Activated T-helper 1 cell treated with Interleukin-2 at 50 U/mL for 16 hours (primary cell): ENCODE measurements at regions not wholly inside any gene's neighbourhood (a gene's known extent, or its start where the extent isn't known, plus 50 kb on each side); places are given as distances from the start of the nearest gene placed in this dataset.

Experiments
- DNase-seq: peaks from one replicate; pipeline ENCODE4 v3.0.0-alpha.2; 2020; ENCODE audit warnings: low read depth

DNA sequence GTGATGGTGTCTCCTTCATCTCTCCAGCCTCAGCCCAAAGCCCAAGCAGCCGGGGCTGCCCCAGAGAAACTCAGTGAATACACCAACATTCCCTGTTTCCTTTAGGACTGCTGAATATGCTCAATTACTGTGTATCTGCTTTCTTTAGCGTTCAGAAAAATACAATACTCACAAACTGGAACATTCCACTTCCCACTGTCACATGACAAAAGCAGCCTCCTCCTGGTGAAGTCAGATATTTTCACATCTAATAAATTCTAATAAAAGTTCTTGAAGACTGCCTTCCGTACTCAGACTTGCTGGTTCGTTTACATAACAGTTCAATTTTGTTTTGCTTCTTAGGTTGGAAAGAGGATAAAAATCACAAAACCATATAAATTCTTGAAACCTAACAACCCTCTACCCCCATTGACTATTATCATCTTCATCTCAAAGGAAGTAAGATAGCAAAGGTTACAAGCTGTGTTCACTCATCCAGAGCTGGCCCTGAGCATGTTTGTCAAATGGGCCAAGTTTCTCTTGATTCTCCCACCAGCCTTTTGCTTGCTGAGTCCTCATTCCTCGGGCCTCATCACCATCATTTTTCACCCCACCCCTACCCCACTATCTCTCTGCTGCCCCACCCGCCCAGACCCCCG, 190.8 kb upstream of the HNRNPA3 start:
- DNase-seq: no peak

GRCh38 chr2:177024765-177025164, 187.8 kb upstream of the HNRNPA3 start:
- no peak for DNase-seq

DNA sequence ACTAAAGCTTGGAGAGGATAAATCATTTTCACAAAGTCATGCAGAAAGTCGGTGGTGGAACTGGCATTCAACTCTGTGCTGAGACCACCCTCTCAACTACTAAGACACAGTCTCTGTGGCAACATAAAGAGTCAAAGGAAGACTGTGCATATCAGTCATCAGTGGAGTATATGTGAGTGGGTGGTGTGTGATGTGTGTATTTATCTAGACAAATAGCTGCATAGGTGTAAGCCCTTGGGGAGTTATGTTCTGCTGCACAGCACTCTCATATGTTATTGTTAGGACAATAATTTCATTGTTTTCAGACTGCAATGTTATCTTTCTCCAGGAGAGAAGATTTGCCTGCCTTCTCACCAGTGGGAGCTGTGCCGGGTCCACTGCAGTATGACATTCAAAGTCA, 186.3 kb upstream of the HNRNPA3 start:
- no peak for DNase-seq

GRCh38 chr2:177026956-177027355, 185.6 kb upstream of the HNRNPA3 start:
- no peak for DNase-seq

GRCh38 chr2:177028296-177028695, 184.3 kb upstream of the HNRNPA3 start:
- DNase-seq: no peak

DNA sequence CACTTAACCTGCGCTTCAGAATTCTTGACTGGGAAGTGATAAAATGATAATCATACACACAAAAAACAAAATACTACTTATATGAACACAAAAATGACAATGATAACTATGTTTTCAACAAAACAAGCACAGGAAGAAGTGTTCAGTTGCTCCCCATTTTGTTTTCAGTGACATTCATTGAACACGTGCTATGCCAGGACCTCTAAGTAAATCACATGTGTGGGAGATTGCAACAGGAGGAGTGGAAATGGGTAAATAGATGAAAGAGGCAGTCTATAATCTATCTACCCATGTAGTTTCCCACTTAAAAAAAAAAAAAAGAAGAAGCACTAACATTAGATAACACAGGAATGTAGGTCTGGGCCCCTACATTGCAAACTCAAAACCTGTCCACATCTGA, 183.5 kb upstream of the HNRNPA3 start:
- DNase-seq: no peak

- DNase-seq: no peak
Measured at GRCh38 chr2:177029501-177029900, 183.1 kb upstream of the HNRNPA3 start.

DNA sequence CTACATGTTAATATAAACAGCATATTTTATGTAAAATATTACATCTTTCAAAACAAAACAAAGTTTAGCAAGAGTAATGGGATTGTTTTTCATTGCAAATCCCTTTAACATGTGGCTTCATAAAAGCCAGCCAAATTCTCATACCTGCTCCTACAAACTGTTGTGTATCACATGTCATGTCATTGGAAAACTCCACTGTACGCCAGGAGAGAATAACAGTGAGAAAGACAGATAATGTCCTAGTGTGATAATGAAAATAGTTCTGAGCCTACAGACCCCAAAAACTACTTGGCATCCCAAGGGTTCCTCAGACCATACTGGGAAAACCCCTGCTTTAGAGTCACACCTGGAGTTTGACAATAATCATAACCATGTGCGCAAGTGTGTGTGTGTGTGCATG, 182.7 kb upstream of the HNRNPA3 start:
- DNase-seq: no peak

DNA sequence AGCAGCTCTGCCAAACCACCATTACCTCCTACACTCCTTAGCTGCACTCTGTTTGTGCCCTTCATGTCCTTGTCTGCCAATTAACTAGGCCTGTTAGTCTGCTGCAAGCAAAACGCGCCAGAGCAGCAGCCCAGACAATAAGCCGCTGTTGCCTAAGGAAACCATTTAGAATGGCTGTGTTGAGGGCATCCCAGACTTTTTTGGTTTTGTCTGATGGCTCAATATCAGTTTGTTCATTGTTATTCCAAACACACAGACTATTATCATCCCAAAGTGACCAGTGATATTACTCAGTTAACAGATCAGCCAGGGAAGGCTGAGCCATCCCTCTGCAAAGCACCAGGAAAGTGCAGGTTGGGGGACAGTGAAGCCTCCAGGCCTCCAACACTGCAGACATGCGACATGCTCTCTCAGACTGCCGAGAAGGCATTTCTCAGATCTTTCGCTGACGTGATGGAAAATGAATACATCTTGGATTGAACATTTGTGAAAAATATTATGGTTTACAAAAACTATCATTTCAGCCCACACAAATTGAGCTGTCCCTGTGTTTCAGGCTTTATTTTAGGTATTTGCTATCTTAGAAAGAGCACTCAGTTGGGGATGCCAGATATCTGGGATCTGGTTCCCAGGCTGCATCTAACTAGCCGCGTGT, 182.0 kb upstream of the HNRNPA3 start:
- no peak for DNase-seq

GRCh38 chr2:177031438-177032180, 181.0 kb upstream of the HNRNPA3 start:
- no peak for DNase-seq

- no peak for DNase-seq
Measured at GRCh38 chr2:177036747-177037146, 175.8 kb upstream of the HNRNPA3 start.

GRCh38 chr2:177037569-177037968, 175.0 kb upstream of the HNRNPA3 start:
- DNase-seq: no peak

DNA sequence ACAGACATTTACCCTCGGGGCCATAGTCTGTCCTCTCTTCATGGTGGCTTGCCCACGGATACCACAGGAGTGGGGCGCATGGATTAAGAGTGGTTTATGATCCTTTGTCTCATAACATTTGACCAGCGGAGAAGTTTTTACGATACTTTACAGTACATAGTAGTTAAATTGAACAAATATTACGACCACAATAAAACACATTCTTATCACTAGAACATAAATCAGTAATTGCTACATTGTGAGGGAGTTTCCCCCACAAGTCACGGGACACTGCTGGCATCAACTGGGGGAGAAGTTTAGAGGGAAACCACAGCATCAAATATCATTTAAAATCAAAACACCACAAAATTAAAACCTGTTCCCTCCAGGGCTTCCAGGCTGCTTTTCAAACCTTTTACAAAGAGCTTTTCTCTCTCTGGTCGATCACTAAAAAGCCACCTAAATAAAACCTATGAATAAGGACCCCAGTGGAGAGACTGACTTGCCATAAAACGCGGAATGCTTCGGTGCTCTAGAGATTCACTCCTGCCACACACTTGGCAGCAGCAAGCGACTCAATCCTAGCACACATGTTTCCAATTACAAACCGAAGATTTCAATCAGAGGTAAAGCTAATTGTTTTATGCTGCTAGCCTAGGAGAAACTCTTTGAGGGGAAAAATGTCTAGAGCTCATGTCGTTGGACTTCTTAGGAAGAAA, 173.7 kb upstream of the HNRNPA3 start:
- no peak for DNase-seq

- no peak for DNase-seq
Measured at GRCh38 chr2:177042311-177042710, 170.3 kb upstream of the HNRNPA3 start.

DNA sequence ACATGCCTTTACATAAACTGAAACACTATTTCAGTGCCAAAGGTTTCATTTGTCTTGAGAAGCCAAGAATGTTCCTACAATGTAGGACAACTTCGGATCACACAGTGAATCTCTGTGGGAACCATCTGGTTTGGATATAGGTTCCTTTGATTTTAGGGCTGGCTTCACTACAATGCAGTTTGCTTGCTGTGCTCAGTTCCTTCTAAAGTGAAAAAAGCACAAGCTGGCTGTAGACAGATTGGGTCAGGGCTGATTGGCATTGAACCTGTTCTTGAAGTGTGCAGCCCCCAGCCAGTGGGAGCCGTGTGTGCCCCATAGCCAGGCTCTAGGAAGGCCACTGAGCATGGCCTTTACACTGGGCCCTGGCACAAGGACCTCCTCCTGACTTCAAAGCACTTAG, 167.9 kb upstream of the HNRNPA3 start:
- DNase-seq: no peak

DNA sequence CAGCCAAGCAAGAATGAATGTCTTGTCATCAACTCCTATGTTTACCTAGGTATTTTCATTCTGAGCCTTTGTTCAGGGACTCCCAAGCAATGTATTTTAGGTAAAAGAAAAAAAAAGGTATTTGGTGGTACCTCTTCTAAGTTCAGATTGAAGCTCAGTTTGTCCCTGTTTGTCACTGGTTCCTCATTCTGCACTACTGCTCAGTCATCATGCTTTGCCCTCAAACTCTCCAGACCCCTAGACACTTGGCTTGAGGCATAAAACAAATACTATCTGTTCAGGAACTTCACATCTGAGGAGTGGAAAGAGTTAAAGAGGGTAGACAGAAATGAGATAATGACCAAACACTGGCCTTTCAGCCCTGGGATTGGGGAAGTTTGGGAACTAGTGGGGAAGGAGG, 163.6 kb upstream of the HNRNPA3 start:
- no peak for DNase-seq

DNA sequence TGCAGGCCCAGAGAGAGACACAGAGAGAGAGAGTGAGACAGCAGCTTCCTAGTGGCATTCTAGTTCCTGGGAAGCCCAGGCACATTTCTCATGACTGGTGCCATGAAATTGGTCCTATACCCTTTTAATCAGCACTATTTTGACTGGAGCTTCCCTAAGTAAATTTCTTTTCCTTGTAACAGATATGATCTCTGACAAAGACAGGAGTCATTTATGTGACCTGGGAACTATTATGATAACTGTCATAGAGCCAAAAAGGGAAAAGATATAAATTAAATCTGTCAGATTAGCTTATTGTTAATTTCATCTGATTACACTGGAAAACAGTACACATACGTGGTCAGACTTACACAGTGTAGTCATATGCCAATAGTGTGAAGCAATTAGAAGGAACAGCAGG, 161.3 kb upstream of the HNRNPA3 start:
- DNase-seq: no peak

- DNase-seq: no peak
Measured at GRCh38 chr2:177052471-177052870, 160.1 kb upstream of the HNRNPA3 start.

GRCh38 chr2:177053038-177053437, 159.6 kb upstream of the HNRNPA3 start:
- no peak for DNase-seq

- no peak for DNase-seq
Measured at GRCh38 chr2:177053716-177054115, 158.9 kb upstream of the HNRNPA3 start.

GRCh38 chr2:177056481-177056929, 156.1 kb upstream of the HNRNPA3 start:
- no peak for DNase-seq

- no peak for DNase-seq
Measured at GRCh38 chr2:177058747-177059146, 153.8 kb upstream of the HNRNPA3 start.

- no peak for DNase-seq
Measured at GRCh38 chr2:177059293-177059692, 153.3 kb upstream of the HNRNPA3 start.
